ENCODE measurements at regions not wholly inside any gene's neighbourhood (a gene's known extent, or its start where the extent isn't known, plus 50 kb on each side); places are given as distances from the start of the nearest gene placed in this dataset.

GRCh38 chr21:15121097-15121654 lies 56.4 kb upstream of the NRIP1 start:
- TF ChIP-seq CTCF (IDR thresholded peaks at IDR 0.05; ENCODE audit: insufficient read depth, low read length) (no peak), REST (IDR thresholded peaks at IDR 0.05; ENCODE audit: insufficient replicate concordance, low read depth) (no peak), POLR2AphosphoS5 (IDR thresholded peaks at IDR 0.05; ENCODE audit: low read depth) (no peak), SPI1 (IDR thresholded peaks at IDR 0.05; ENCODE audit: borderline replicate concordance, low read depth) (no peak), GABPA (IDR thresholded peaks at IDR 0.05; ENCODE audit: low read depth) (no peak)
